Smooth muscle cell (in vitro differentiated cells): ENCODE measurements at regions not wholly inside any gene's neighbourhood (a gene's known extent, or its start where the extent isn't known, plus 50 kb on each side); places are given as distances from the start of the nearest gene placed in this dataset.
A peak's percentile ranks its signal among the peaks of the same experiment; 100 is the strongest.

Source experiments
- DNase-seq: peaks from one replicate; lab custom pipeline; 2025; ENCODE audit not compliant: unreplicated experiment; lab: John Stamatoyannopoulos, UW
- H2AFZ ChIP-seq: fragments of 200-600 bp; sonication (generic); 2 replicates; pipeline ENCODE4 v1.6.0; 2016; ENCODE audit warnings: antibody characterized with exemption, low read depth, mild to moderate bottlenecking
- H3F3A ChIP-seq: fragments of 200-600 bp; sonication (generic); 2 replicates; pipeline ENCODE4 v1.6.0; 2017; ENCODE audit warnings: antibody characterized with exemption, low read depth
- H3K27ac ChIP-seq: fragments of 200-600 bp; sonication (generic); 2 replicates; pipeline ENCODE4 v1.5.1; 2016; ENCODE audit warnings: low read depth, mild to moderate bottlenecking
- H3K27me3 ChIP-seq: fragments of 200-600 bp; sonication (generic); 2 replicates; pipeline ENCODE4 v1.6.1; 2016; ENCODE audit warnings: low read depth, mild to moderate bottlenecking
- H3K36me3 ChIP-seq: fragments of 200-600 bp; sonication (generic); 2 replicates; pipeline ENCODE4 v1.5.1; 2016; ENCODE audit warnings: low read depth
- H3K4me1 ChIP-seq: fragments of 200-600 bp; sonication (generic); 2 replicates; pipeline ENCODE4 v1.5.1; 2016; ENCODE audit warnings: low read depth
- H3K4me2 ChIP-seq: fragments of 200-600 bp; sonication (generic); 2 replicates; pipeline ENCODE4 v1.6.0; 2016; ENCODE audit warnings: mild to moderate bottlenecking
- H3K4me3 ChIP-seq: fragments of 200-600 bp; sonication (generic); 2 replicates; pipeline ENCODE4 v1.5.1; 2016; ENCODE audit warnings: mild to moderate bottlenecking
- H3K79me2 ChIP-seq: fragments of 200-600 bp; sonication (generic); 2 replicates; pipeline ENCODE4 v1.6.0; 2016; ENCODE audit warnings: low read depth, mild to moderate bottlenecking
- H3K9ac ChIP-seq: fragments of 200-600 bp; sonication (generic); 2 replicates; pipeline ENCODE4 v1.6.0; 2016; ENCODE audit warnings: low read depth
- H3K9me3 ChIP-seq: fragments of 200-600 bp; sonication (generic); replicated peaks from 2 replicates; pipeline ENCODE4 v1.5.1; 2016; ENCODE audit warnings: low read depth
- H4K20me1 ChIP-seq: fragments of 200-600 bp; sonication (generic); 2 replicates; pipeline ENCODE4 v1.6.0; 2016; ENCODE audit warnings: low read depth
- CTCF ChIP-seq: fragments of 200-600 bp; sonication (generic); IDR thresholded peaks from 2 replicates; pipeline ENCODE4 v1.5.1; 2017; ENCODE audit warnings: borderline replicate concordance, mild to moderate bottlenecking, antibody characterized with exemption; ENCODE audit not compliant: insufficient read depth, poor library complexity, severe bottlenecking
- WGBS: methylation state at CpG from one replicate; pipeline ENCODE4 v1.1.7; 2016; ENCODE audit warnings: low lambda C conversion rate; 5-methylcytosine and 5-hydroxymethylcytosine counted together

- no peak for DNase-seq
Measured at GRCh38 chr7:26500749-26501352, 209.2 kb downstream of the SNX10 start.

GRCh38 chr7:26504411-26505120, 212.9 kb downstream of the SNX10 start:
- no peaks in the 10 kb centered on the region for H3F3A ChIP-seq
- H3K4me2 ChIP-seq: no peak overlapping the region
- no peaks in the 10 kb centered on the region for H4K20me1 ChIP-seq
- WGBS: 93% methylated on average over 6 of the region's 6 CpGs
- no peak overlapping the region for H3K27ac ChIP-seq
- H2AFZ ChIP-seq: no peak overlapping the region
- no peak overlapping the region for H3K4me3 ChIP-seq
- no peaks in the 10 kb centered on the region for H3K36me3 ChIP-seq
- H3K9ac ChIP-seq: no peak overlapping the region
- peaks cover 3% of the 10 kb centered on the region for H3K27me3 ChIP-seq
- no peaks in the 10 kb centered on the region for H3K79me2 ChIP-seq
- H3K4me1 ChIP-seq: no peaks in the 10 kb centered on the region
- H3K9me3 ChIP-seq: no peaks in the 10 kb centered on the region
- no peak for TF ChIP-seq CTCF
- no peak for DNase-seq

More at GRCh38 chr7:26500749-26501352, 209.2 kb downstream of the SNX10 start:
- no peaks in the 10 kb centered on the region for H3K9me3 ChIP-seq
- no peak overlapping the region for H3K4me3 ChIP-seq
- H3K79me2 ChIP-seq: no peaks in the 10 kb centered on the region
- H3K9ac ChIP-seq: no peak overlapping the region
- 44% methylated on average over 6 of the region's 6 CpGs for WGBS
- H3K4me1 ChIP-seq: peaks cover 7% of the 10 kb centered on the region
- no peaks in the 10 kb centered on the region for H3F3A ChIP-seq
- peaks cover 3% of the 10 kb centered on the region for H3K27me3 ChIP-seq
- H4K20me1 ChIP-seq: no peaks in the 10 kb centered on the region
- no peak overlapping the region for H3K27ac ChIP-seq
- no peaks in the 10 kb centered on the region for H3K36me3 ChIP-seq
- peak; percentile 61 for TF ChIP-seq CTCF
- no peak overlapping the region for H2AFZ ChIP-seq
- H3K4me2 ChIP-seq: no peak overlapping the region

- Histone ChIP-seq H3K9me3 (no peaks in the 10 kb centered on the region), H3K79me2 (no peaks in the 10 kb centered on the region), H3K4me2 (no peak overlapping the region), H3K4me1 (no peaks in the 10 kb centered on the region), H3F3A (no peaks in the 10 kb centered on the region), H3K9ac (no peak overlapping the region), H4K20me1 (no peaks in the 10 kb centered on the region), H3K4me3 (no peak overlapping the region), H2AFZ (no peak overlapping the region), H3K27ac (no peak overlapping the region), H3K27me3 (peaks cover 3% of the 10 kb centered on the region), H3K36me3 (no peaks in the 10 kb centered on the region)
- no peak for DNase-seq
- 85% methylated on average over 7 of the region's 7 CpGs for WGBS
- TF ChIP-seq CTCF: no peak
Measured at GRCh38 chr7:26506196-26506595, 214.5 kb downstream of the SNX10 start.
